GM21528 (cell line): ENCODE measurements at regions not wholly inside any gene's neighbourhood (a gene's known extent, or its start where the extent isn't known, plus 50 kb on each side); places are given as distances from the start of the nearest gene placed in this dataset.
"Not testable (repeated sequence)": the region's sequence is repeated elsewhere in the genome, so short reads cannot be mapped to it uniquely, and the experiment has no call there.

Source experiments
- ATAC-seq: cut with Tn5 transposase; IDR thresholded peaks from one replicate; pipeline ENCODE4 v1.9.1; 2021; ENCODE audit warnings: mild to moderate bottlenecking, moderate library complexity; ENCODE audit not compliant: unreplicated experiment, low FRiP score

GRCh38 chr16:59854846-59855439 lies 1120.8 kb upstream of the GOT2 start:
- ATAC-seq: no peak

- no peak for ATAC-seq
Measured at GRCh38 chr16:59849716-59850115, 1115.6 kb upstream of the GOT2 start.

DNA sequence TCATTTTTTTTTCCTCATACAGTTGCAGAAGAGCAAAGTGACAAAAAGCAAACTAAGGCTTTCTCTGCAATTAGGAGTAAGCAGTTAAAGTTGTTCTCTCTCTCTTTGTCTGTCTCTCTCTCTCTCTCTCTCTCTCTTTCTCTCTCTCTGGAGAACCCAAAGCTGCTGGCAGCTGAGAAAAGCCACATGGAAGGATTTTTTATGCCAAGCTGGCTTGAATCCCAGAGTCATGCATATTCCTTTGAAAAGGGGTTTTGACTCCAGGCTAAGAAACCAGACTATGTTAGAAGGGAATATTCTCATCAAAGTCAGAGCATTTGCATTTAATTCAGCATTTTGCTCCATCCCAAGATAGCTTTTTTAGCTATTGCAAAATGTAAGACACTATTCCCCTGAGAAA lies 1114.2 kb upstream of the GOT2 start:
- no peak for ATAC-seq

GRCh38 chr16:59840169-59840568 lies 1106.1 kb upstream of the GOT2 start:
- no peak for ATAC-seq

DNA sequence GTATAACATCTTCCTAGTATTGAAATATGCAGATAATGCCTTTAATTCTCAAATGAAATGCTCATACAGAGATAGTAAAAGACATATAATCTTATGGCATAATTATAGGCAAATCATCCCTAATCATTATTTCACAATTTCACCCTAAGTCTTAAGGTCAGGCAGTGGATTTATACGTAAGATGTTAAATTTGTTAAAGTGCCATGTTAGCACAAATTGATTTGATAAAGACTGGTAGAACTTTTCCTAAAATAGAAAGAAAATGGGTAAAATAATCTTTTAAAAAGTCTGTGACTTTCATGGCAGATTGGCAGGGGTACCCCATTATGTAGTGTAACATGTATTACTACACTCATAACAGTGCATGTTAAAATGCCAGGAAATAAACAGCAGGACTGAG lies 1092.7 kb upstream of the GOT2 start:
- ATAC-seq: no peak

DNA sequence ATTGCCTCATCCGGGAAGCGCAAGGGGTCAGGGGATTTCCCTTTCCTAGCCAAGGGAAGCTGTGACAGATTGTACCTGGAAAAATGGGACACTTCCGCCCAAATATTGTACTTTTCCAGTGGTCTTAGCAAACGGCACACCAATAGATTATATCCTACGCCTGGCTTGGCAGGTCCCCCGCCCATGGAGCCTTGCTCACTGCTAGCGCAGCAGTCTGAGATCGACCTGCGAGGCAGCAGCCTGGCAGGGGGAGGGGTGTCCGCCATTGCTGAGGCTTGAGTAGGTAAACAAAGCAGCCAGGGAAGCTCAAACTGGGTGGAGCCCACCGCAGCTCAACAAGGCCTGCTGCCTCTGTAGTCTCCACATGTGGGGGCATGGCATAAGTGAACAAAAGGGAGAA lies 1075.4 kb upstream of the GOT2 start:
- not testable (repeated sequence) for ATAC-seq

- no peak for ATAC-seq
Measured at GRCh38 chr16:59783191-59783590, 1049.1 kb upstream of the GOT2 start.

DNA sequence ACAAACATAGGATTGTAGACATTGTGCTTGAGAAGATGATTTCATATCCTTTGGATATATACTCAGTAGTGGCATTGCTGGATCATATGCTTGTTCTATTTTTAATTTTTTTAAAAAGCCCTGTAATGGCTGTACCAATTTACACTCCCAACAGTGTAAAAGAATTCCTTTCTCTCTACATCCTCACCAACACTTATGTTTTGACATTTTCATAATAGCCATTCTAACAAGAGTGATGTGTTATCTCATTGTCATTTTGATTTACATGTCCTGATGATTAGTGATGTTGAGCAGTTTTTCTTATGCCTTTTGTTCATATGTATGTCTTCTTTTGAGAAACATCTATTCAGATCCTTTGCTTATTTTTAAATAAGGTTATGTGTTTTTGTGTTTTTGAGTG lies 1039.2 kb upstream of the GOT2 start:
- ATAC-seq: no peak

DNA sequence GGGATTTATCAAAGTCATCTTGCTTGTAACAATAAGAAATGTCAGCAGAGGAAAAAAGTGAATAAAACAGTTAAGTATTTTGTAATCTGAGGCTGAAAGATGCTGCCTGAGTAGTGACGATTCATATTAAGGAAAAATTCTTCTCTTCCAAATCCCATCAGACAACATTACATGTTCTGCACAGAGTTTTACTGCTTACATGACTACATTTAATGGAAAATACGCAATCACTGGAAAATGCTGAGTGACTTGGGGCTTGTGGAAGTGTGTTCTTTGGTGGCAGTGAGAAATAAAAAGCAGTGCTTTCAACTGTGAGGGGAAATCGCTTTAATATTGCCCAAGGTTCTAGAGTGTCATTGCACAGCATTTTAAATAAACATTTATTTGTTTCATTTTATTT lies 1025.2 kb upstream of the GOT2 start:
- ATAC-seq: no peak

GRCh38 chr16:59758848-59759247 lies 1024.7 kb upstream of the GOT2 start:
- no peak for ATAC-seq

- no peak for ATAC-seq
Measured at GRCh38 chr16:59754854-59755253, 1020.7 kb upstream of the GOT2 start.

- ATAC-seq: no peak
Measured at GRCh38 chr16:59749662-59750336, 1015.7 kb upstream of the GOT2 start.

- no peak for ATAC-seq
Measured at GRCh38 chr16:59748531-59748930, 1014.4 kb upstream of the GOT2 start.

GRCh38 chr16:59743504-59743903 lies 1009.4 kb upstream of the GOT2 start:
- ATAC-seq: no peak

- ATAC-seq: no peak
Measured at GRCh38 chr16:59740858-59741257, 1006.7 kb upstream of the GOT2 start.

- ATAC-seq: no peak
Measured at GRCh38 chr16:59737274-59737673, 1003.2 kb upstream of the GOT2 start.

- ATAC-seq: no peak
Measured at GRCh38 chr16:59733321-59733720, 999.2 kb upstream of the GOT2 start.

DNA sequence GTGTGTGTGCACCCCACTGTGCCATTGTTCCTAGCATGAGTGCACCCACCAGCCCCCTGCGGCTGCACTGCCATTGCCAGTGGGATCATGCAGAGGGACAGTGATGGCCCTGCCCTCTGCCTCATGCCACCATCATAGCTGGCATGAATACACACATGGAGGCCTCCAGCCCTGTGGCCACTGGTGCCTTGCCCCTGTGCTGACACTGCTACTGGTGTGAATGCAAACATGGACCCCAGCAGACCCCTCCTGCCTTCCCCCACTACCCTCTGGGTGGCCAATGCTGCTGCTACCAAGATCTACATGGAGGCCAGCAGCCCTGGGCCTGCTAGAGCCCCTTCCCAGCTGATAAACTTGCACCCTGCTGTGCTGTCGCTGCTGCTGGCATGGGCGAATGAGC lies 995.5 kb upstream of the GOT2 start:
- ATAC-seq: no peak

DNA sequence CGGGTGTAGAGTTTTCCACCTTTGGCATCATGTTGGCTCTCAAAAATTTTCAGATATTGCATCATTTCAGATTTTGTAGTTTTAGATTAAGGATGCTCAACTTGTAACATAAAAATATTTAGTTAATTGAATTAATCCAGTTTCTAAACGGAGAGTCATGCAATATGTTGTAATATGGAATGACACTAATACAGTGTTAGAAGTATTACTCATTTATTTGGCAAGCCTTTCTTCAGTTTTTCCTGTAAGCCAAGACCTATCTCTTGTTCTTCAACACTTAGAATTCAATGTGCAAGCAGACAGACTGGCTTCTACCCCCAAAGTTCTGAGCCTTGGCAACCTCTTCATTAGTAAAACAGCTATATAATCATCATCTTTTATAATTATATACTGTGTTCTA lies 985.0 kb upstream of the GOT2 start:
- no peak for ATAC-seq

DNA sequence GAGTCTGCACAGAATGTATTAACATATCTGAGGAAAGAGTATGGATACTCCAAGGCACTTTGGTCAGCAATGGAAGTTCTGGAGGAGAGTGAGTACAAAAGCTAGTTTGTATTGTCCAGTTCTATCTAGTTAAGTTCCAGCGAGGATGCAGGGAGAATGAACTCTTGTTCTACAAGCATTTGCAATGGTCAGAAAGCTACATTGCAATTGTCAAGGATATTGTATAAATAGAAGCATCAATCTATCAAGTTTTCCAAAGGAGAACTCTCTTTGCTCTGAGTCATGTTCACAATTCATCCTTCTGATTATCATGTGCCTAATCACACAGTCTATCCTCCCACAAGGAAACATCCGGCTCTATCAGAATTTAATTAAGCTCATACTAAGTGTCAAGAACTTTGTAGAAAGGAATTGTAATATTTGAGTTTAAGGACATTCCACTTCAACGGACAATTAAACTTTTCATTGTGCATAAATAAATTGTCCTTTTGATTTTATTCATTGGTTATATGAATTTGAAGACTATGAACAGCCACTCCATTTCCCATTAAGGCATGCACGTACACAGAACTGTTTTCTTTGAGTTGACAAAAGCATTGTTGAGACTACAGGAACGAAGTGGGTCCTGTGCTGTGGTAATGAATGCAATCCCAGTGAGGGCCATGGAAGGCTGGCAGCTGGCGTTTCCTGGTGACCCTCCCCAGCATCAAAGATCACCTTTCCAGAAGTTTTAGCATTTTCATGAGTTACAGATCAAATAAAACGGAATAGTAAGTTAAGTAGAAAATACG lies 973.5 kb upstream of the GOT2 start:
- ATAC-seq: no peak

DNA sequence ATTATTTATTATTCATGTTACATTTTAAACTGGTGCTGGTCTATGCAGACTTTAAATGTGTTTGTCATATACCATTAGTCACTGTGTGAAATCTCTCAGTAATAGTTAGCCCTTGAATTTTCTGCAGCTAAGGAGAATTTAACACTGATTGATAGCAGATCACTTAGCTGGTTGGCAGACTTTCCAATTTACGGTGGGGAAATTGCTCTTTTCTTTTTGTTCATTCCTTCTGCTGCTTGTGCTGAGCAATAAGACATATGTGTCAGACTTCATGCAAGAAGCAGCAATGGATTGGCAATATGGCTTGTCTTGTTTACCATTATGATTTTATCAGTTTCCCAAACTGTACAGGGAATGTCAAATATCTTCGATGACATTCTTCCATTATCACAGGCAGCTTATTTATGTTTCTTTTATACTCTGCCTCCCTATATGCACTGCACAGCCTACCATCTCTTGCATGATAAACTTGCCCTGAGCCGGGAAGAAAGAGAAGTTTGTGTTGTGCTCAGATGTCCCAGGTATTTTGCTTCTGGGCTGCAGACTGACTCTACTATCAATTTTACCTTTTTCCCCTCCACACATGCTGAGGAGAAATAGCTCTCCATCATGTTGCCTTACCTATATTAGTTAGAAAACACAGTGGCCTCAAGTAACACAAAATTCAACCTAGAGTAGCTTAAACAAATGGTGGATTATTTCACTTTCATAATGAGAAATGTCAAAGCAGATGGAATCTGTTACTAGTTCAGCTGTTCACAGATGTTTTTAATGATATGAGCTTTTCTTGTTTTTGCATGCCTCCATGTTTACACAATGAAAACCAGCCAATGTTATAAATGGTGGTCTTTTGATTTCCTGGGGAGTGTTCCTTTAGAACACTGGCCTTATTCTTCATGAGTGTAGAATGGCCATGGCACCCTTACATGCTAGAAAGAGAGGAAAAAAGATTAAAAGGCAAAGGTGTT lies 968.1 kb upstream of the GOT2 start:
- ATAC-seq: no peak
